Neural cell (in vitro differentiated cells): ENCODE measurements at regions not wholly inside any gene's neighbourhood (a gene's known extent, or its start where the extent isn't known, plus 50 kb on each side); places are given as distances from the start of the nearest gene placed in this dataset.

Experiments
- H2AFZ ChIP-seq: fragments of 200-600, 300-800 bp; sonication (generic), shearing (Covaris generic); 2 replicates; pipeline ENCODE4 v1.6.0; 2014; ENCODE audit warnings: low read depth, mild to moderate bottlenecking, antibody characterized with exemption, low read length, moderate library complexity
- H3F3A ChIP-seq: fragments of 200-600 bp; shearing (Covaris generic); 2 replicates; pipeline ENCODE4 v1.6.1; 2016; ENCODE audit warnings: mild to moderate bottlenecking, moderate library complexity, mixed read lengths, antibody characterized with exemption, low read length; ENCODE audit not compliant: insufficient read depth, poor library complexity, severe bottlenecking
- H3K27ac ChIP-seq: fragments of 200-600, 300-800 bp; sonication (generic), shearing (Covaris generic); 2 replicates; pipeline ENCODE4 v1.5.1; 2014; ENCODE audit warnings: mild to moderate bottlenecking, low read length, moderate library complexity
- H3K27me3 ChIP-seq: fragments of 300-800, 200-600 bp; sonication (generic), shearing (Covaris generic); 2 replicates; pipeline ENCODE4 v1.6.0; 2014; ENCODE audit warnings: mild to moderate bottlenecking, low read depth, low read length, moderate library complexity; ENCODE audit not compliant: insufficient read depth
- H3K36me3 ChIP-seq: fragments of 300-800, 200-600 bp; sonication (generic), shearing (Covaris generic); 2 replicates; pipeline ENCODE4 v1.5.1; 2014; ENCODE audit warnings: mild to moderate bottlenecking, antibody characterized with exemption, low read length, moderate library complexity; ENCODE audit not compliant: insufficient read depth
- H3K4me2 ChIP-seq: fragments of 300-800, 200-600 bp; sonication (generic), shearing (Covaris generic); 2 replicates; pipeline ENCODE4 v1.6.0; 2014; ENCODE audit warnings: mild to moderate bottlenecking, low read length
- H3K4me3 ChIP-seq: fragments of 300-800, 200-600 bp; sonication (generic), shearing (Covaris generic); 2 replicates; pipeline ENCODE4 v1.5.1; 2014; ENCODE audit warnings: mild to moderate bottlenecking, low read length, moderate library complexity
- H3K79me2 ChIP-seq: fragments of 200-600 bp; shearing (Covaris generic); replicated peaks from 2 replicates; pipeline ENCODE4 v1.6.0; 2014; ENCODE audit warnings: mild to moderate bottlenecking, low read length, moderate library complexity; ENCODE audit not compliant: insufficient read depth
- H3K9ac ChIP-seq: fragments of 300-800, 200-600 bp; sonication (generic), shearing (Covaris generic); 2 replicates; pipeline ENCODE4 v1.6.1; 2016; ENCODE audit warnings: mild to moderate bottlenecking, low read length, mixed read lengths
- H3K9me2 ChIP-seq: fragments of 200-600 bp; shearing (Covaris generic); 2 replicates; pipeline ENCODE4 v1.6.1; 2016; ENCODE audit warnings: mild to moderate bottlenecking, low read length, mixed read lengths; ENCODE audit not compliant: insufficient read depth
- H3K9me3 ChIP-seq: fragments of 200-600, 300-800 bp; sonication (generic), shearing (Covaris generic); 2 replicates; pipeline ENCODE4 v1.6.1; 2016; ENCODE audit warnings: mild to moderate bottlenecking, mixed run types, low read length, moderate library complexity, mixed read lengths
- H4K20me1 ChIP-seq: fragments of 200-600 bp; shearing (Covaris generic); 2 replicates; pipeline ENCODE4 v1.6.1; 2016; ENCODE audit warnings: mild to moderate bottlenecking, mixed run types; ENCODE audit not compliant: insufficient read depth
- EP300 ChIP-seq: fragments of 450-650 bp; conservative IDR thresholded peaks from 2 replicates; pipeline ENCODE4 v1.6.1; 2014; ENCODE audit warnings: antibody characterized with exemption, mild to moderate bottlenecking, moderate library complexity; ENCODE audit not compliant: poor library complexity, severe bottlenecking
- EZH2 ChIP-seq: fragments of 200-600, 300-800 bp; shearing (Covaris generic), sonication (generic); IDR thresholded peaks from 2 replicates; pipeline ENCODE4 v1.6.1; 2014; ENCODE audit warnings: antibody characterized with exemption, low read length, borderline replicate concordance, mild to moderate bottlenecking; ENCODE audit not compliant: insufficient read depth, poor library complexity, severe bottlenecking
- MXI1 ChIP-seq: fragments of 450-650 bp; conservative IDR thresholded peaks from 2 replicates; pipeline ENCODE4 v1.6.1; 2014; ENCODE audit warnings: antibody characterized with exemption, mild to moderate bottlenecking; ENCODE audit not compliant: poor library complexity, severe bottlenecking
- POLR2AphosphoS5 ChIP-seq: IDR thresholded peaks from 2 replicates; pipeline ENCODE4 v1.6.1; 2012
- RAD21 ChIP-seq: fragments of 450-650 bp; conservative IDR thresholded peaks from 2 replicates; pipeline ENCODE4 v1.6.1; 2014; ENCODE audit warnings: antibody characterized with exemption, mild to moderate bottlenecking, moderate library complexity
- SMC3 ChIP-seq: fragments of 450-650 bp; conservative IDR thresholded peaks from 2 replicates; pipeline ENCODE4 v1.6.1; 2014; ENCODE audit warnings: antibody characterized with exemption, mild to moderate bottlenecking, moderate library complexity; ENCODE audit not compliant: poor library complexity
- TAF1 ChIP-seq: IDR thresholded peaks from 2 replicates; pipeline ENCODE4 v1.6.1; 2012; ENCODE audit warnings: low read depth
- TF ChIP-seq, protein P1 (sequence below): IDR thresholded peaks from 2 replicates; pipeline ENCODE4 v1.6.1; 2012; ENCODE audit warnings: borderline replicate concordance
- TF ChIP-seq, protein P2 (sequence below): fragments of 450-650 bp; IDR thresholded peaks from 2 replicates; pipeline ENCODE4 v1.5.1; 2014; ENCODE audit warnings: antibody characterized with exemption, mild to moderate bottlenecking, moderate library complexity; ENCODE audit not compliant: poor library complexity, severe bottlenecking

- Histone ChIP-seq H3K4me3 (no peak overlapping the region), H3K79me2 (no peaks in the 10 kb centered on the region), H3K27ac (no peak overlapping the region), H2AFZ (no peak overlapping the region), H3K9me2 (no peaks in the 10 kb centered on the region), H3F3A (no peaks in the 10 kb centered on the region), H3K27me3 (no peaks in the 10 kb centered on the region), H4K20me1 (no peaks in the 10 kb centered on the region), H3K9ac (no peak overlapping the region), H3K4me2 (no peak overlapping the region), H3K9me3 (no peaks in the 10 kb centered on the region), H3K36me3 (no peaks in the 10 kb centered on the region)
- TF ChIP-seq POLR2AphosphoS5 (no peak), EP300 (no peak), MXI1 (no peak), EZH2 (no peak), TAF1 (no peak), RAD21 (no peak), SMC3 (no peak)
- TF ChIP-seq, protein P1, sequence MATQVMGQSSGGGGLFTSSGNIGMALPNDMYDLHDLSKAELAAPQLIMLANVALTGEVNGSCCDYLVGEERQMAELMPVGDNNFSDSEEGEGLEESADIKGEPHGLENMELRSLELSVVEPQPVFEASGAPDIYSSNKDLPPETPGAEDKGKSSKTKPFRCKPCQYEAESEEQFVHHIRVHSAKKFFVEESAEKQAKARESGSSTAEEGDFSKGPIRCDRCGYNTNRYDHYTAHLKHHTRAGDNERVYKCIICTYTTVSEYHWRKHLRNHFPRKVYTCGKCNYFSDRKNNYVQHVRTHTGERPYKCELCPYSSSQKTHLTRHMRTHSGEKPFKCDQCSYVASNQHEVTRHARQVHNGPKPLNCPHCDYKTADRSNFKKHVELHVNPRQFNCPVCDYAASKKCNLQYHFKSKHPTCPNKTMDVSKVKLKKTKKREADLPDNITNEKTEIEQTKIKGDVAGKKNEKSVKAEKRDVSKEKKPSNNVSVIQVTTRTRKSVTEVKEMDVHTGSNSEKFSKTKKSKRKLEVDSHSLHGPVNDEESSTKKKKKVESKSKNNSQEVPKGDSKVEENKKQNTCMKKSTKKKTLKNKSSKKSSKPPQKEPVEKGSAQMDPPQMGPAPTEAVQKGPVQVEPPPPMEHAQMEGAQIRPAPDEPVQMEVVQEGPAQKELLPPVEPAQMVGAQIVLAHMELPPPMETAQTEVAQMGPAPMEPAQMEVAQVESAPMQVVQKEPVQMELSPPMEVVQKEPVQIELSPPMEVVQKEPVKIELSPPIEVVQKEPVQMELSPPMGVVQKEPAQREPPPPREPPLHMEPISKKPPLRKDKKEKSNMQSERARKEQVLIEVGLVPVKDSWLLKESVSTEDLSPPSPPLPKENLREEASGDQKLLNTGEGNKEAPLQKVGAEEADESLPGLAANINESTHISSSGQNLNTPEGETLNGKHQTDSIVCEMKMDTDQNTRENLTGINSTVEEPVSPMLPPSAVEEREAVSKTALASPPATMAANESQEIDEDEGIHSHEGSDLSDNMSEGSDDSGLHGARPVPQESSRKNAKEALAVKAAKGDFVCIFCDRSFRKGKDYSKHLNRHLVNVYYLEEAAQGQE = no peak
- TF ChIP-seq, protein P2, sequence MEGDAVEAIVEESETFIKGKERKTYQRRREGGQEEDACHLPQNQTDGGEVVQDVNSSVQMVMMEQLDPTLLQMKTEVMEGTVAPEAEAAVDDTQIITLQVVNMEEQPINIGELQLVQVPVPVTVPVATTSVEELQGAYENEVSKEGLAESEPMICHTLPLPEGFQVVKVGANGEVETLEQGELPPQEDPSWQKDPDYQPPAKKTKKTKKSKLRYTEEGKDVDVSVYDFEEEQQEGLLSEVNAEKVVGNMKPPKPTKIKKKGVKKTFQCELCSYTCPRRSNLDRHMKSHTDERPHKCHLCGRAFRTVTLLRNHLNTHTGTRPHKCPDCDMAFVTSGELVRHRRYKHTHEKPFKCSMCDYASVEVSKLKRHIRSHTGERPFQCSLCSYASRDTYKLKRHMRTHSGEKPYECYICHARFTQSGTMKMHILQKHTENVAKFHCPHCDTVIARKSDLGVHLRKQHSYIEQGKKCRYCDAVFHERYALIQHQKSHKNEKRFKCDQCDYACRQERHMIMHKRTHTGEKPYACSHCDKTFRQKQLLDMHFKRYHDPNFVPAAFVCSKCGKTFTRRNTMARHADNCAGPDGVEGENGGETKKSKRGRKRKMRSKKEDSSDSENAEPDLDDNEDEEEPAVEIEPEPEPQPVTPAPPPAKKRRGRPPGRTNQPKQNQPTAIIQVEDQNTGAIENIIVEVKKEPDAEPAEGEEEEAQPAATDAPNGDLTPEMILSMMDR = no peak
Observed at GRCh38 chr3:65006300-65006739, 318.5 kb upstream of the ADAMTS9 start.

DNA sequence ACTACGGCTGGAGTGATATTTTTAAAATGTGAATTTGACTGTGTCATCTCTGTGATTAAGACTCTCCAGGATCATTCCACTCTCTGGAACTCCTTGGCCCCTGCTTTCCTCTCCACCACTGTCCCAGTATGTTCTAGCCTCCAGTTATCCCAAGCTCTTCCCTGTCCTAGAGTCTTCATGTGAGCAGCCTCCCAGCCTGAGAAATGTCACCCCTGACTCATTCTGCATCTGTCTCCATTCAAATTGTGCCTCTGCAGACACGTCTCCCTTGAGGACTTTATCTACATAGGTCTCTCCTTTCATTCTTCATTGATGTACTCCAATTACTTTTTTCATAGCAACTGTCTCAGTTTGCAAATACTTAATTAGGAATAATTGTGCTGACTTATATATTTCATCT is 317.7 kb upstream of the ADAMTS9 start:
- H2AFZ ChIP-seq = no peak overlapping the region
- H3K9ac ChIP-seq = no peak overlapping the region
- H3K27me3 ChIP-seq = no peaks in the 10 kb centered on the region
- H3F3A ChIP-seq = no peaks in the 10 kb centered on the region
- peak overlapping the region; percentile 64 for H3K27ac ChIP-seq
- no peaks in the 10 kb centered on the region for H3K9me3 ChIP-seq
- peak overlapping the region; percentile 24 for H3K4me3 ChIP-seq
- no peaks in the 10 kb centered on the region for H3K79me2 ChIP-seq
- no peaks in the 10 kb centered on the region for H4K20me1 ChIP-seq
- TF ChIP-seq, protein P2 = no peak
- TF ChIP-seq EZH2 (no peak), MXI1 (no peak), POLR2AphosphoS5 (no peak), RAD21 (no peak), TAF1 (no peak), EP300 (no peak), SMC3 (no peak)
- TF ChIP-seq, protein P1 = no peak
- peak overlapping the region; percentile 34 for H3K4me2 ChIP-seq
- H3K36me3 ChIP-seq = no peaks in the 10 kb centered on the region
- no peaks in the 10 kb centered on the region for H3K9me2 ChIP-seq
